K562 (cell line): ENCODE measurements at regions not wholly inside any gene's neighbourhood (a gene's known extent, or its start where the extent isn't known, plus 50 kb on each side); places are given as distances from the start of the nearest gene placed in this dataset.

Source experiments
- ATAC-seq: fragments of 200-7000 bp; cut with Tn5 transposase; 3 replicates; pipeline ENCODE4 v1.9.1; 2020; ENCODE audit warnings: moderate library complexity
- BruUV-seq: library from RNA; stranded (reverse); fragments of 400-500 nt; replicated peaks from 2 replicates; lab custom pipeline; 2021; lab: Mats Ljungman, UMichigan
- CTCF ChIA-PET: fragments of 300-600 bp; formaldehyde crosslinking; extraction: SDS; loops from one replicate; lab custom pipeline; 2021; ENCODE audit warnings: low intra/inter-chr PET ratio; lab: Yijun Ruan, JAX
- POLR2A ChIA-PET: fragments of 300-600, 350-650 bp; sonication (Branson Sonifier 250); formaldehyde crosslinking; extraction: SDS; loops from one replicate; lab custom pipeline; 2021; ENCODE audit warnings: antibody characterized with exemption, inconsistent platforms; lab: Yijun Ruan, JAX
- DNase-seq, 4 experiments: peaks; one replicate each; pipeline versions ENCODE4 v3.0.0 to v3.0.0-alpha.2; 2011 to 2018; ENCODE audit warnings: low spot score in 3 of 4, mixed read lengths in 3 of 4; ENCODE audit errors: extremely low read depth in 1 of 4
- FAIRE-seq: peaks from 2 replicates; lab custom pipeline; 2011; peaks lifted over from hg19 to GRCh38; lab: Jason Lieb, UNC
- H2AFZ ChIP-seq: 2 replicates; pipeline ENCODE4 v1.6.0; 2011; ENCODE audit warnings: low read depth, low read length, control low read depth, inconsistent platforms
- H3K27ac ChIP-seq: fragments of 200-600 bp; 3 replicates; pipeline ENCODE4 v1.8.0; 2011; ENCODE audit warnings: low read depth, mild to moderate bottlenecking, control low read depth, inconsistent platforms, low read length, moderate library complexity, mixed read lengths; ENCODE audit errors: extremely low read depth
- H3K27me3 ChIP-seq, 2 experiments: fragments of 300-600 bp in 1 of 2; 2 replicates in 1 of 2; 3 replicates in 1 of 2; pipeline versions ENCODE4 v1.6.0 to v1.8.0; 2011; ENCODE audit warnings: inconsistent platforms in 2 of 2, low read length in 2 of 2, mild to moderate bottlenecking in 1 of 2, mixed read lengths in 1 of 2, moderate library complexity in 1 of 2; ENCODE audit not compliant: control insufficient read depth in 2 of 2, insufficient read depth in 2 of 2
- H3K36me3 ChIP-seq: fragments of 300-600 bp; 3 replicates; pipeline ENCODE4 v1.8.0; 2011; ENCODE audit warnings: mild to moderate bottlenecking, low read length, inconsistent platforms; ENCODE audit not compliant: control insufficient read depth, insufficient read depth
- H3K4me1 ChIP-seq, 2 experiments: fragments of 200-600 bp in 1 of 2; replicated peaks in 1 of 2; 2 replicates in 1 of 2; 3 replicates in 1 of 2; pipeline versions ENCODE4 v1.5.1 to v1.8.0; 2011; ENCODE audit warnings: inconsistent platforms in 2 of 2, low read length in 2 of 2, mild to moderate bottlenecking in 1 of 2, mixed read lengths in 1 of 2, moderate library complexity in 1 of 2; ENCODE audit not compliant: control insufficient read depth in 2 of 2, insufficient read depth in 2 of 2
- H3K4me2 ChIP-seq: 2 replicates; pipeline ENCODE4 v1.6.1; 2011; ENCODE audit warnings: low read length, control low read depth, inconsistent platforms, mixed read lengths; ENCODE audit not compliant: insufficient read depth
- H3K4me3 ChIP-seq: fragments of 200-600 bp; sonication (generic), shearing (Covaris generic); 2 replicates; pipeline ENCODE4 v1.5.1; 2016; ENCODE audit warnings: control low read depth, inconsistent platforms
- H3K79me2 ChIP-seq: fragments of 200-600 bp; 3 replicates; pipeline ENCODE4 v1.8.0; 2011; ENCODE audit warnings: low read length, inconsistent platforms; ENCODE audit not compliant: control insufficient read depth, insufficient read depth
- H3K9ac ChIP-seq, 2 experiments: 2 replicates each; pipeline versions ENCODE4 v1.6.0 to v1.6.1; 2011; ENCODE audit warnings: low read depth in 2 of 2, low read length in 2 of 2, control low read depth in 1 of 2, inconsistent platforms in 1 of 2, mild to moderate bottlenecking in 1 of 2, mixed read lengths in 1 of 2; ENCODE audit not compliant: insufficient read depth in 1 of 2
- H3K9me1 ChIP-seq: one replicate; pipeline ENCODE4 v1.6.0; 2011; ENCODE audit warnings: inconsistent platforms, mild to moderate bottlenecking, low read length, moderate library complexity; ENCODE audit not compliant: control insufficient read depth, insufficient read depth
- H3K9me3 ChIP-seq: replicated peaks from 2 replicates; pipeline ENCODE4 v1.5.1; 2011; ENCODE audit warnings: low read depth, low read length, inconsistent platforms; ENCODE audit not compliant: control insufficient read depth, insufficient read depth
- H4K20me1 ChIP-seq: replicated peaks from 2 replicates; pipeline ENCODE4 v1.6.1; 2011; ENCODE audit warnings: low read length, inconsistent platforms, mixed read lengths; ENCODE audit not compliant: control insufficient read depth, insufficient read depth
- BRD4 ChIP-seq: fragments of 200-600 bp; sonication (generic); IDR thresholded peaks from 2 replicates; pipeline ENCODE4 v1.6.1; 2017; ENCODE audit warnings: inconsistent platforms
- DPF2 ChIP-seq: fragments of 450-650 bp; IDR thresholded peaks from 2 replicates; pipeline ENCODE4 v1.6.1; 2016
- E4F1 ChIP-seq: fragments of 250-450 bp; sonication (Bioruptor Pico); IDR thresholded peaks from 2 replicates; pipeline ENCODE4 v1.5.0; 2021; ENCODE audit warnings: mild to moderate bottlenecking, borderline replicate concordance
- HMGN3 ChIP-seq: IDR thresholded peaks from 2 replicates; pipeline ENCODE4 v1.6.1; 2011; ENCODE audit warnings: borderline replicate concordance, low read depth, mild to moderate bottlenecking, mixed read lengths, low read length; ENCODE audit not compliant: insufficient read length; ENCODE audit errors: extremely low read depth
- RBM25 ChIP-seq: fragments of 200-400 bp; formaldehyde crosslinking; IDR thresholded peaks from 2 replicates; pipeline ENCODE4 v1.6.1; 2018; ENCODE audit warnings: low read length, low read depth, moderate library complexity; ENCODE audit not compliant: severe bottlenecking
- TARDBP ChIP-seq: fragments of 450-650 bp; IDR thresholded peaks from 2 replicates; pipeline ENCODE4 v1.6.1; 2016
- TSC22D4 ChIP-seq: fragments of 450-650 bp; IDR thresholded peaks from 2 replicates; pipeline ENCODE4 v1.6.1; 2016; ENCODE audit warnings: missing genetic modification characterization, missing biosample characterization, control low read depth
- ZNF212 ChIP-seq: fragments of 450-650 bp; formaldehyde crosslinking; IDR thresholded peaks from 2 replicates; pipeline ENCODE4 v1.4.0; 2020; ENCODE audit warnings: mild to moderate bottlenecking
- ZNF224 ChIP-seq: sonication (generic); formaldehyde crosslinking; IDR thresholded peaks from 2 replicates; pipeline ENCODE4 v1.8.0; 2022; ENCODE audit warnings: mild to moderate bottlenecking, missing genetic modification reagents
- WGBS: fragments of 100-300 bp; shearing (Covaris generic); methylation state at CpG from one replicate; pipeline ENCODE4 v1.1.6; 2016; ENCODE audit warnings: low coverage, mixed read lengths; ENCODE audit not compliant: insufficient coverage; ENCODE audit errors: missing lambda C conversion rate; 5-methylcytosine and 5-hydroxymethylcytosine counted together
- in situ Hi-C: fragments of 300-500 bp; cut with MboI; formaldehyde crosslinking; loops from 4 replicates; pipeline ENCODE4 v1.15.0; 2018; ENCODE audit warnings: inconsistent platforms, mixed read lengths
- intact Hi-C: fragments of 100-400 bp; cut with micrococcal nuclease; formaldehyde crosslinking; loops from 2 replicates; pipeline ENCODE4 v1.14.2; 2022
- TF ChIP-seq, protein P1 (sequence below), 2 experiments: fragments of 450-650 bp; IDR thresholded peaks; 2 replicates each; pipeline ENCODE4 v1.6.1; 2016
- TF ChIP-seq, protein P2 (sequence below): fragments of 450-650 bp; formaldehyde crosslinking; IDR thresholded peaks from 2 replicates; pipeline ENCODE4 v1.4.0; 2022; ENCODE audit warnings: mild to moderate bottlenecking, moderate library complexity

DNA sequence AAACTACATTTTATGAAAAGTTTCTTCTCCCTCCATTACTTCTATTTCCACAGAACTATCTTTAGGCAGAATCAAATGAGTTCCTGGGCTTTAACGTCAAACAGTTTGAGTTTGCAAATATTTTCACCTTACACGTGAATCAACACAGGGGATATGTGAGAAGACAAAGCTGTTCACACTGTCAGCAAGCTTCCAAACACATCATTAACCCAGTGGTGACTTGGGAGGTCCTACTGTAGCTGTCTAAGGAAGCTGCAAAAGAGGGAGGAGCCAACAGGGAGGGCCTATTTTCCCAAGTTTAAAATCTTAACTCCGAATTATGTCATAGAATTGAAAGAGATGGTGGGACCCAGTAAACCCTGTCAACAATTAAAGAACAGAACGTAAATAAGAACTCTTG is 337.8 kb upstream of the DNAJC19 start:
- Histone ChIP-seq H3K9me3 (no peaks in the 10 kb centered on the region), H3K36me3 (no peaks in the 10 kb centered on the region), H3K4me2 (no peak overlapping the region), H2AFZ (no peak overlapping the region), H3K27ac (no peak overlapping the region), H3K79me2 (no peaks in the 10 kb centered on the region), H3K9me1 (no peaks in the 10 kb centered on the region), H3K4me3 (no peak overlapping the region), H3K9ac (no peak overlapping the region), H3K4me1 (no peaks in the 10 kb centered on the region), H4K20me1 (no peaks in the 10 kb centered on the region), H3K27me3 (no peaks in the 10 kb centered on the region)
- CTCF ChIA-PET, result no interaction called here
- in situ Hi-C loops (no loop called here), intact Hi-C loops (loop anchor here (5.0 to 10.0 kb wide), 2 partner anchors 375 to 1357 kb away; no protein-coding TSS in a partner anchor)
- no TSS peak for BruUV-seq
- DNase-seq, result no peak
- POLR2A ChIA-PET, result no interaction called here
- TF ChIP-seq E4F1 (CRISPR knock-in tag) (no peak), DPF2 (no peak), HMGN3 (no peak), ZNF212 (CRISPR knock-in tag) (no peak), RBM25 (no peak), ZNF224 (CRISPR knock-in tag) (no peak), BRD4 (no peak), TARDBP (no peak), TSC22D4 (tag) (no peak)
- TF ChIP-seq, protein P1, sequence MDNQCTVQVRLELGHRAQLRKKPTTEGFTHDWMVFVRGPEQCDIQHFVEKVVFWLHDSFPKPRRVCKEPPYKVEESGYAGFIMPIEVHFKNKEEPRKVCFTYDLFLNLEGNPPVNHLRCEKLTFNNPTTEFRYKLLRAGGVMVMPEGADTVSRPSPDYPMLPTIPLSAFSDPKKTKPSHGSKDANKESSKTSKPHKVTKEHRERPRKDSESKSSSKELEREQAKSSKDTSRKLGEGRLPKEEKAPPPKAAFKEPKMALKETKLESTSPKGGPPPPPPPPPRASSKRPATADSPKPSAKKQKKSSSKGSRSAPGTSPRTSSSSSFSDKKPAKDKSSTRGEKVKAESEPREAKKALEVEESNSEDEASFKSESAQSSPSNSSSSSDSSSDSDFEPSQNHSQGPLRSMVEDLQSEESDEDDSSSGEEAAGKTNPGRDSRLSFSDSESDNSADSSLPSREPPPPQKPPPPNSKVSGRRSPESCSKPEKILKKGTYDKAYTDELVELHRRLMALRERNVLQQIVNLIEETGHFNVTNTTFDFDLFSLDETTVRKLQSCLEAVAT (IDR thresholded peaks at IDR 0.05), result no peak
- TF ChIP-seq, protein P2, sequence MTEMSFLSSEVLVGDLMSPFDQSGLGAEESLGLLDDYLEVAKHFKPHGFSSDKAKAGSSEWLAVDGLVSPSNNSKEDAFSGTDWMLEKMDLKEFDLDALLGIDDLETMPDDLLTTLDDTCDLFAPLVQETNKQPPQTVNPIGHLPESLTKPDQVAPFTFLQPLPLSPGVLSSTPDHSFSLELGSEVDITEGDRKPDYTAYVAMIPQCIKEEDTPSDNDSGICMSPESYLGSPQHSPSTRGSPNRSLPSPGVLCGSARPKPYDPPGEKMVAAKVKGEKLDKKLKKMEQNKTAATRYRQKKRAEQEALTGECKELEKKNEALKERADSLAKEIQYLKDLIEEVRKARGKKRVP, result no peak
- ATAC-seq, result no peak
- 0% methylated on average over 4 of the region's 4 CpGs for WGBS
- FAIRE-seq, result no peak
